Mucosa of stomach (tissue), 1 donor: ENCODE measurements at regions not wholly inside any gene's neighbourhood (a gene's known extent, or its start where the extent isn't known, plus 50 kb on each side); places are given as distances from the start of the nearest gene placed in this dataset.
"Not testable (repeated sequence)": the region's sequence is repeated elsewhere in the genome, so short reads cannot be mapped to it uniquely, and the experiment has no call there.

Experiments used
- H3K27me3 ChIP-seq: one replicate; pipeline ENCODE4 v1.7.0; 2013; ENCODE audit warnings: mild to moderate bottlenecking, low read length; ENCODE audit not compliant: control insufficient read depth, insufficient read depth
- H3K36me3 ChIP-seq: one replicate; pipeline ENCODE4 v1.7.0; 2013; ENCODE audit warnings: low read length; ENCODE audit not compliant: control insufficient read depth, insufficient read depth
- H3K4me1 ChIP-seq: one replicate; pipeline ENCODE4 v1.7.0; 2013; ENCODE audit warnings: mild to moderate bottlenecking, low read length; ENCODE audit not compliant: control insufficient read depth, insufficient read depth
- H3K4me3 ChIP-seq: one replicate; pipeline ENCODE4 v1.7.0; 2013; ENCODE audit warnings: low read length
- H3K9ac ChIP-seq: one replicate; pipeline ENCODE4 v1.7.0; 2013; ENCODE audit warnings: mild to moderate bottlenecking, low read length, moderate library complexity
- H3K9me3 ChIP-seq: one replicate; pipeline ENCODE4 v1.7.0; 2013; ENCODE audit warnings: mild to moderate bottlenecking, low read length, moderate library complexity; ENCODE audit not compliant: control insufficient read depth
- donor health status: Pancreatic carcinoma.

- Histone ChIP-seq H3K4me1 (peaks cover 11% of the 10 kb centered on the region), H3K4me3 (no peak overlapping the region), H3K27me3 (peaks cover 17% of the 10 kb centered on the region)
Observed at GRCh38 chr10:78218798-78219490, 185.3 kb downstream of the RPS24 start.

GRCh38 chr10:78219568-78219967, 185.9 kb downstream of the RPS24 start:
- H3K4me1 ChIP-seq: peaks cover 11% of the 10 kb centered on the region
- not testable (repeated sequence) for H3K36me3 ChIP-seq, H3K9ac ChIP-seq, H3K4me3 ChIP-seq, H3K9me3 ChIP-seq
- peaks cover 17% of the 10 kb centered on the region for H3K27me3 ChIP-seq

More at GRCh38 chr10:78218798-78219490, 185.3 kb downstream of the RPS24 start:
- no peaks in the 10 kb centered on the region for H3K9me3 ChIP-seq
- H3K36me3 ChIP-seq: no peaks in the 10 kb centered on the region
- H3K9ac ChIP-seq: no peak overlapping the region

- Histone ChIP-seq H3K4me3 (no peak overlapping the region), H3K36me3 (no peaks in the 10 kb centered on the region), H3K4me1 (peaks cover 11% of the 10 kb centered on the region), H3K9ac (no peak overlapping the region), H3K27me3 (peaks cover 17% of the 10 kb centered on the region), H3K9me3 (no peaks in the 10 kb centered on the region)
Observed at GRCh38 chr10:78220781-78221180, 187.1 kb downstream of the RPS24 start.

GRCh38 chr10:78222096-78222790, 188.6 kb downstream of the RPS24 start:
- no peak overlapping the region for H3K4me3 ChIP-seq
- H3K9ac ChIP-seq: no peak overlapping the region
- H3K4me1 ChIP-seq: peaks cover 11% of the 10 kb centered on the region
- H3K27me3 ChIP-seq: peaks cover 17% of the 10 kb centered on the region
- no peaks in the 10 kb centered on the region for H3K36me3 ChIP-seq
- no peaks in the 10 kb centered on the region for H3K9me3 ChIP-seq

GRCh38 chr10:78223088-78223487, 189.4 kb downstream of the RPS24 start:
- peaks cover 11% of the 10 kb centered on the region for H3K4me1 ChIP-seq
- no peak overlapping the region for H3K4me3 ChIP-seq
- no peaks in the 10 kb centered on the region for H3K9me3 ChIP-seq
- no peaks in the 10 kb centered on the region for H3K36me3 ChIP-seq
- peaks cover 10% of the 10 kb centered on the region for H3K27me3 ChIP-seq
- no peak overlapping the region for H3K9ac ChIP-seq

- Histone ChIP-seq H3K27me3 (no peaks in the 10 kb centered on the region), H3K9ac (no peak overlapping the region), H3K9me3 (no peaks in the 10 kb centered on the region), H3K36me3 (no peaks in the 10 kb centered on the region), H3K4me3 (no peak overlapping the region), H3K4me1 (no peaks in the 10 kb centered on the region)
Observed at GRCh38 chr10:78224602-78225001, 190.9 kb downstream of the RPS24 start.

GRCh38 chr10:78225594-78225993, 191.9 kb downstream of the RPS24 start:
- Histone ChIP-seq H3K27me3 (no peaks in the 10 kb centered on the region), H3K4me3 (no peak overlapping the region), H3K9ac (no peak overlapping the region), H3K9me3 (no peaks in the 10 kb centered on the region), H3K36me3 (no peaks in the 10 kb centered on the region), H3K4me1 (no peaks in the 10 kb centered on the region)

GRCh38 chr10:78229489-78229888, 195.8 kb downstream of the RPS24 start:
- Histone ChIP-seq H3K27me3 (no peaks in the 10 kb centered on the region), H3K36me3 (no peaks in the 10 kb centered on the region), H3K9ac (no peak overlapping the region), H3K9me3 (no peaks in the 10 kb centered on the region), H3K4me1 (no peaks in the 10 kb centered on the region), H3K4me3 (no peak overlapping the region)

GRCh38 chr10:78229950-78230675, 196.4 kb downstream of the RPS24 start:
- no peak overlapping the region for H3K9ac ChIP-seq
- H3K36me3 ChIP-seq: no peaks in the 10 kb centered on the region
- no peaks in the 10 kb centered on the region for H3K4me1 ChIP-seq
- no peaks in the 10 kb centered on the region for H3K9me3 ChIP-seq
- H3K4me3 ChIP-seq: no peak overlapping the region
- H3K27me3 ChIP-seq: no peaks in the 10 kb centered on the region

- no peaks in the 10 kb centered on the region for H3K9me3 ChIP-seq
- H3K36me3 ChIP-seq: no peaks in the 10 kb centered on the region
- H3K4me3 ChIP-seq: no peak overlapping the region
- H3K9ac ChIP-seq: no peak overlapping the region
- no peaks in the 10 kb centered on the region for H3K27me3 ChIP-seq
- no peaks in the 10 kb centered on the region for H3K4me1 ChIP-seq
Observed at GRCh38 chr10:78231327-78231726, 197.7 kb downstream of the RPS24 start.

GRCh38 chr10:78231939-78232338, 198.3 kb downstream of the RPS24 start:
- no peaks in the 10 kb centered on the region for H3K9me3 ChIP-seq
- H3K4me3 ChIP-seq: no peak overlapping the region
- no peaks in the 10 kb centered on the region for H3K27me3 ChIP-seq
- H3K4me1 ChIP-seq: no peaks in the 10 kb centered on the region
- no peak overlapping the region for H3K9ac ChIP-seq
- no peaks in the 10 kb centered on the region for H3K36me3 ChIP-seq

GRCh38 chr10:78236416-78237015, 202.9 kb downstream of the RPS24 start:
- Histone ChIP-seq H3K36me3 (no peaks in the 10 kb centered on the region), H3K4me3 (no peak overlapping the region), H3K4me1 (no peaks in the 10 kb centered on the region), H3K9me3 (no peaks in the 10 kb centered on the region), H3K9ac (no peak overlapping the region), H3K27me3 (no peaks in the 10 kb centered on the region)
